ENCODE measurements at regions not wholly inside any gene's neighbourhood (a gene's known extent, or its start where the extent isn't known, plus 50 kb on each side); places are given as distances from the start of the nearest gene placed in this dataset.

- H3K4me3 ChIP-seq = no peak overlapping the region
- 72 to 79% methylated on average over 9 of the region's 9 CpGs for WGBS, 2 donors
- TF ChIP-seq, protein P1, sequence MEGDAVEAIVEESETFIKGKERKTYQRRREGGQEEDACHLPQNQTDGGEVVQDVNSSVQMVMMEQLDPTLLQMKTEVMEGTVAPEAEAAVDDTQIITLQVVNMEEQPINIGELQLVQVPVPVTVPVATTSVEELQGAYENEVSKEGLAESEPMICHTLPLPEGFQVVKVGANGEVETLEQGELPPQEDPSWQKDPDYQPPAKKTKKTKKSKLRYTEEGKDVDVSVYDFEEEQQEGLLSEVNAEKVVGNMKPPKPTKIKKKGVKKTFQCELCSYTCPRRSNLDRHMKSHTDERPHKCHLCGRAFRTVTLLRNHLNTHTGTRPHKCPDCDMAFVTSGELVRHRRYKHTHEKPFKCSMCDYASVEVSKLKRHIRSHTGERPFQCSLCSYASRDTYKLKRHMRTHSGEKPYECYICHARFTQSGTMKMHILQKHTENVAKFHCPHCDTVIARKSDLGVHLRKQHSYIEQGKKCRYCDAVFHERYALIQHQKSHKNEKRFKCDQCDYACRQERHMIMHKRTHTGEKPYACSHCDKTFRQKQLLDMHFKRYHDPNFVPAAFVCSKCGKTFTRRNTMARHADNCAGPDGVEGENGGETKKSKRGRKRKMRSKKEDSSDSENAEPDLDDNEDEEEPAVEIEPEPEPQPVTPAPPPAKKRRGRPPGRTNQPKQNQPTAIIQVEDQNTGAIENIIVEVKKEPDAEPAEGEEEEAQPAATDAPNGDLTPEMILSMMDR (IDR thresholded peaks at IDR 0.05) = no peak
- no peaks in the 10 kb centered on the region for H3K9me3 ChIP-seq
- H3K27me3 ChIP-seq = no peaks in the 10 kb centered on the region
- intact Hi-C loops (cut with DNase I) = no loop called here
- no peak overlapping the region for H3K27ac ChIP-seq
- FAIRE-seq (no peak), DNase-seq (no peak), ATAC-seq (no peak)
- H3K36me3 ChIP-seq = no peaks in the 10 kb centered on the region
- no peaks in the 10 kb centered on the region for H3K4me1 ChIP-seq
Observed at GRCh38 chr5:3333105-3333504, 262.5 kb upstream of the IRX1 start.

DNA sequence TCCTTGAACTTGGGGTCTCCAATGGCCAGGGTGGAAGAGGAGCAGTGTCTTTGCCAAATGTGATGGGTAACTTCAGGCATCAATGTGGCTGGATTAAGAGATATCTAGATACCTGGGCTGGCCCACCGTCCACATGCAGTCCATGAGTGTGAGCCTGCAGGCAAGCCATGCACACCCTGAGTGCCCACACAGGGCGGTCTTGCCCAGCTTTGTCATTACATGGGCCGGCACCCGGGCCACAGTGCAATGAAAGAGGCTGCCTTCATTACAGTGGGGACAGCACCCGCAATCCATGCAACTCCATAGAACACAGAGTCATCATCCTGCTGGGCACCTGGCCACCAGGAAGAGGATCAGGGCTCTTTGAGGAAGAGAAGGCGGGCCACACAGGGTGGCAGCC is 263.8 kb upstream of the IRX1 start:
- 79 to 96% methylated on average over 6 of the region's 6 CpGs for WGBS, 2 donors
- DNase-seq = no peak
- no peaks in the 10 kb centered on the region for H3K36me3 ChIP-seq
- no peak overlapping the region for H3K27ac ChIP-seq
- H3K4me3 ChIP-seq = no peak overlapping the region
- H3K27me3 ChIP-seq = no peaks in the 10 kb centered on the region
- no peak for ATAC-seq
- H3K9me3 ChIP-seq = no peaks in the 10 kb centered on the region
- TF ChIP-seq, protein P1 (IDR thresholded peaks at IDR 0.05) = no peak
- H3K4me1 ChIP-seq = no peaks in the 10 kb centered on the region
- no peak for FAIRE-seq
- intact Hi-C loops (cut with DNase I) = no loop called here

DNA sequence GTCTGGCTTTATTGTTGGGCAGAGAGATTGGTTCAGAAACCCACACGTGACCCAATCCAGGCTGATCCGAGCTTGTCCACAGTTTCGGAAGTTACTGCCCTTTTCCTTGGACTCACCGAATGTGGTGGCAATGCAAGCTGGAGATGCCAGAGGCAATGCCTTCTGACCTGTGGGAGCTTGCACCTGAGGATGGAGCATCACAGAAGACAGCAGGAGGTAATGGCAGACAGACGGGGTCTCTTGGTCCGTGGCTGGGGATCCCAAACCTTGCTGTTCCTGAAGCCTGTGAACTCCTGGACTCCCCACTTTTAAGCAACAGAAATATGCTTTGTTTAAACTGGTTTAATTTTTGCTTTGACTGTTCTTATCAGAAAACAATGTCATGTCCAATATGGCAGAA is 265.2 kb upstream of the IRX1 start:
- DNase-seq (no peak), ATAC-seq (no peak), FAIRE-seq (no peak)
- H3K4me3 ChIP-seq = no peak overlapping the region
- no peaks in the 10 kb centered on the region for H3K4me1 ChIP-seq
- no peaks in the 10 kb centered on the region for H3K9me3 ChIP-seq
- no peaks in the 10 kb centered on the region for H3K27me3 ChIP-seq
- H3K27ac ChIP-seq = no peak overlapping the region
- TF ChIP-seq, protein P1 (IDR thresholded peaks at IDR 0.05) = no peak
- intact Hi-C loops (cut with DNase I) = no loop called here
- H3K36me3 ChIP-seq = no peaks in the 10 kb centered on the region
- 64 to 76% methylated on average over 6 of the region's 6 CpGs for WGBS, 2 donors

- intact Hi-C loops (cut with DNase I) = no loop called here
- DNase-seq = no peak
- no peak for ATAC-seq
- H3K4me1 ChIP-seq = no peaks in the 10 kb centered on the region
- no peaks in the 10 kb centered on the region for H3K36me3 ChIP-seq
- H3K27ac ChIP-seq = no peak overlapping the region
- H3K4me3 ChIP-seq = no peak overlapping the region
- TF ChIP-seq, protein P1 (IDR thresholded peaks at IDR 0.05) = no peak
- H3K27me3 ChIP-seq = no peaks in the 10 kb centered on the region
- WGBS, 2 donors = 63 to 80% methylated on average over 4 of the region's 4 CpGs
- no peaks in the 10 kb centered on the region for H3K9me3 ChIP-seq
- FAIRE-seq = no peak
Observed at GRCh38 chr5:3329427-3329826, 266.2 kb upstream of the IRX1 start.

GRCh38 chr5:3326841-3327232 is 268.8 kb upstream of the IRX1 start:
- intact Hi-C loops (cut with DNase I) = no loop called here
- TF ChIP-seq, protein P1 (IDR thresholded peaks at IDR 0.05) = no peak
- Histone ChIP-seq H3K9me3 (no peaks in the 10 kb centered on the region), H3K36me3 (no peaks in the 10 kb centered on the region), H3K4me1 (no peaks in the 10 kb centered on the region), H3K27me3 (no peaks in the 10 kb centered on the region), H3K4me3 (no peak overlapping the region), H3K27ac (no peak overlapping the region)
- no peak for DNase-seq
- 80 to 84% methylated on average over 9 of the region's 9 CpGs for WGBS, 2 donors
- no peak for FAIRE-seq
- no peak for ATAC-seq

Data from pancreas (tissue), 10 donors.